ENCODE measurements at regions not wholly inside any gene's neighbourhood (a gene's known extent, or its start where the extent isn't known, plus 50 kb on each side); places are given as distances from the start of the nearest gene placed in this dataset.
"Not testable (repeated sequence)": the region's sequence is repeated elsewhere in the genome, so short reads cannot be mapped to it uniquely, and the experiment has no call there.

DNA sequence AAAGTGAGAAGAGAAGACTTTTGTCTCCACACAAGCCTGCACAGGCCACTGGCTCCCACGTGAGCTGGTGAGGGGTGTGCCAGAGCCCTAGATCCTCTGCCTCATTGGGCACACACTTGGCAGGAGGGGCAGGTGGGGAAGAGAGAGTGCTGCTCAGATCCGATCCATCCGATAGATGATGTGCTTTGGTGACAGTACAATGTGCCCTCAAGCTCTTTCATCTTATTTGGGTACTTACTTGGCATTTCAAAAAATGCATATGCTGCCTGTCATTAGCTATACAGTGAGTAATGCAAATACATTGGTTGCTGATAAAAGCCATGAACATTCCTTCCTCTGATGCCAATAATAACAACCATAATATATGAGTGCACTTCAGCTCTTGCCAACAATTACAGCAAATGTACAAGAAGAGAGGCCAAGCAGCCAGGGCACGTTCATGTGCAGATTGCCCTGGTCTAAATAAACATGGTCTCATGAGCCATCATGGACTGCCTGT lies 255.3 kb downstream of the VAPA start:
- H3K9me3 ChIP-seq (ENCODE audit: control insufficient read depth, low read depth, low read length), result no peaks in the 10 kb centered on the region
- H3K4me1 ChIP-seq (ENCODE audit: control insufficient read depth, insufficient read depth, low read length), result no peaks in the 10 kb centered on the region
- no peak overlapping the region for H3K4me3 ChIP-seq (ENCODE audit: low read length)
- no peaks in the 10 kb centered on the region for H3K27me3 ChIP-seq (ENCODE audit: control insufficient read depth, insufficient read depth, low read length)
- DNase-seq, result no peak
- H3K27ac ChIP-seq (ENCODE audit: low read length), result no peak overlapping the region
- WGBS (ENCODE audit: insufficient coverage, low lambda C conversion rate), result no CpG with 5 or more reads among the region's 4 CpGs
- H3K36me3 ChIP-seq (ENCODE audit: control insufficient read depth, insufficient read depth, low read length), result no peaks in the 10 kb centered on the region

DNA sequence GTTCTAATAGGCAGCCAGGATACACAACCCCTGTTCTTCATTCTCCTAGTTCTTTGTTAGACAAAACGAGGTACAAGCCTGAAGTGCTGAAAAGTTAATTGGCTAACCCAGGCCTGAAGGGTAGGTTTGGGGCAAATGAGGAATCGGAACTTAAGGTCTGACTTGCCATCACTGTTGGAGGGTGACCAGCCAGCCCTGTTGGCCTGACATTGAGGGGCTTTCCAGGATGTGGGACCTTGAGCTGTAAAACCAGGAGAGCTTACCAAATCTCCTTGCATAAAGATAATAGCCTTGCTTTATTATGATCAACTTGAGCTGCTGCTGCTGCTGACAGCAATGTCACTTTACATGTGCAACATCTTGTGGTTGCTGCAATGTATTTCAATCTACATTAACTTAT lies 256.0 kb downstream of the VAPA start:
- H3K4me1 ChIP-seq (ENCODE audit: control insufficient read depth, insufficient read depth, low read length), result no peaks in the 10 kb centered on the region
- no peak overlapping the region for H3K27ac ChIP-seq (ENCODE audit: low read length)
- H3K27me3 ChIP-seq (ENCODE audit: control insufficient read depth, insufficient read depth, low read length), result no peaks in the 10 kb centered on the region
- no CpG with 5 or more reads among the region's 2 CpGs for WGBS (ENCODE audit: insufficient coverage, low lambda C conversion rate)
- no peaks in the 10 kb centered on the region for H3K36me3 ChIP-seq (ENCODE audit: control insufficient read depth, insufficient read depth, low read length)
- no peak overlapping the region for H3K4me3 ChIP-seq (ENCODE audit: low read length)
- DNase-seq, result no peak
- no peaks in the 10 kb centered on the region for H3K9me3 ChIP-seq (ENCODE audit: control insufficient read depth, low read depth, low read length)

DNA sequence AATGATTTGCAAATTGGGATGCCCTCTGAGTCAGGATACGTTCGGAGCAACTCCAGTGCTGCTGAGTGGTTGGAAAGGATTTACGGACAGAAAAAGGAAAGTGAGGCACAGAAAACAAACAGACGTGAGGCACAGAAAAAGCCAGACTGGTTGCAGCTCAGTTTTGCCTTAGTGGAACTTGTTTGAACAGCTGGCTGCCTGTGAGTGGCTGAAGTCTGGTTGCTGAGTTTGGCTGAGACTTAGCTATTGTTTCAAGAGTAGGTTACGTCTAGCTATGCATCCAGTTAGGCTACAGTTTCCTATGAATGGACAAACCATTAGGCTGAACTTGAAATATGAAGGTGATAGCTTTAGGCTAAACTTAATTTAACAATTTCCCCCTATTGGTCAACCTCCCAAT lies 256.6 kb downstream of the VAPA start:
- WGBS (ENCODE audit: insufficient coverage, low lambda C conversion rate), result 90% methylated on average over 2 of the region's 5 CpGs
- no peaks in the 10 kb centered on the region for H3K36me3 ChIP-seq (ENCODE audit: control insufficient read depth, insufficient read depth, low read length)
- H3K4me3 ChIP-seq (ENCODE audit: low read length), result no peak overlapping the region
- H3K27me3 ChIP-seq (ENCODE audit: control insufficient read depth, insufficient read depth, low read length), result no peaks in the 10 kb centered on the region
- H3K4me1 ChIP-seq (ENCODE audit: control insufficient read depth, insufficient read depth, low read length), result no peaks in the 10 kb centered on the region
- no peak for DNase-seq
- no peaks in the 10 kb centered on the region for H3K9me3 ChIP-seq (ENCODE audit: control insufficient read depth, low read depth, low read length)
- no peak overlapping the region for H3K27ac ChIP-seq (ENCODE audit: low read length)

DNA sequence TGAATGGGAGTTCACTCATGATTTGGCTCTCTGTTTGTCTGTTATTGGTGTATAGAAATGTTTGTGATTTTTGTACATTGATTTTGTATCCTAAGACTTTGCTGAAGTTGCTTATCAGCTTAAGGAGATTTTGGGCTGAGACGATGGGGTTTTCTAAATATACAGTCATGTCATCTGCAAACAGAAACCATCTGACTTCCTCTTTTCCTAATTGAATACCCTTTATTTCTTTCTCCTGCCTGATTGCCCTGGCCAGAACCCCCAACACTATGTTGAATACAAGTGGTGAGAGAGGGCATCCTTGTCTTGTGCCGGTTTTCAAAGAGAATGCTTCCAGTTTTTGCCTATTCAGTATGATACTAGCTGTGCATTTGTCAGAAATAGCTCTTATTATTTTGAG lies 261.5 kb downstream of the VAPA start:
- not testable (repeated sequence) for DNase-seq; H3K27ac ChIP-seq (ENCODE audit: low read length); H3K4me3 ChIP-seq (ENCODE audit: low read length); H3K27me3 ChIP-seq (ENCODE audit: control insufficient read depth, insufficient read depth, low read length); H3K9me3 ChIP-seq (ENCODE audit: control insufficient read depth, low read depth, low read length); H3K36me3 ChIP-seq (ENCODE audit: control insufficient read depth, insufficient read depth, low read length); H3K4me1 ChIP-seq (ENCODE audit: control insufficient read depth, insufficient read depth, low read length)
- WGBS (ENCODE audit: insufficient coverage, low lambda C conversion rate), result no CpG with 5 or more reads among the region's 2 CpGs

DNA sequence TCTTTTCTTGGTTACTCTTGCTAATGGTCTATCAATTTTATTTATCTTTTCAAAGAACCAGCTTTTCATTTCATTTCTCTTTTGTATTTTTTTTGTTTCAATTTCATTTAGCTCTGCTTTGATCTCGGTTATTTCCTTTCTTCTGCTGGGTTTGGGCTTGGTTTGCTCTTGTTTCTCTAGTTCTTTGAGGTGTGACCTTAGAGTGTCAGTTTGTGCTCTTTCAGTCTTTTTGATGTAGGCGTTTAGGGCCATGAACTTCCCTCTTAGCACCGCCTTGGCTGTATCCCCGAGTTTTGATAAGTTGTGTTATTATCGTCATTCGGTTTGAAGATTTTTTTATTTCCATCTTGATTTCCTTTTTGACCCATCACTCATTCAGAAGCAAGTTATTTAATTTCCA lies 265.5 kb downstream of the VAPA start:
- not testable (repeated sequence) for H3K4me1 ChIP-seq (ENCODE audit: control insufficient read depth, insufficient read depth, low read length); H3K27ac ChIP-seq (ENCODE audit: low read length); DNase-seq; H3K36me3 ChIP-seq (ENCODE audit: control insufficient read depth, insufficient read depth, low read length); H3K9me3 ChIP-seq (ENCODE audit: control insufficient read depth, low read depth, low read length); H3K27me3 ChIP-seq (ENCODE audit: control insufficient read depth, insufficient read depth, low read length); H3K4me3 ChIP-seq (ENCODE audit: low read length)
- 93% methylated on average over 6 of the region's 6 CpGs for WGBS (ENCODE audit: insufficient coverage, low lambda C conversion rate)

DNA sequence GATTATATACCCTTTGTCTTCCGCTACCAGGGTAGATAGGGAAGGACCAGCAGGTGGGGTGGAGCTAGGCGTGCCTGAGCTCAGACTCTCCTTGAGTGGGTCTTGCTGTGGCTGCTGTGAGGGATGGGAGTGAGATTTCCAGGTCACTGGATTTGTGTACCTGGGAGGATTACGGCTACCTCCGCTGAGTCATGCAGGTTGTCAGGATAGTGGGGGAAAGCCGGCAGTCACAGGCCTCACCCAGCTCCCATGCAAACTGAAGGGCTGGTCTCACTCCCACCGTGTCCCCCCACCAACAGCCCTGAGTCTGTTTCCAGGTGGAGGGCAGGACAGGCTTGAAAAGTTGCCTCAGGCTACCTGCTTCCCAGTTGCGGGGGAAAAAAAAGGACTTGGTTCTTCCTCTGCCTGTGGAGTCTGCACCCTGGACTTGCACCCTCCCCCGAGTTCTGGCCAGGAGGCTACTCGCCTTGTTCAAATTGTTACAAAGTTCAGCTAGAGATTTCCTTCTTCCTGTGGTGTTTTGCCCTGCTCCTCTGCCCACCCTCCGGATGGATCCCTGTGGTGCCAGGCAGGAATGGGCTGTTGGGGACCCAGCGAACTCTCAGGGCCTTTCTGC lies 268.3 kb downstream of the VAPA start:
- Histone ChIP-seq H3K4me3 (ENCODE audit: low read length) (no peak overlapping the region), H3K27ac (ENCODE audit: low read length) (no peak overlapping the region), H3K9me3 (ENCODE audit: control insufficient read depth, low read depth, low read length) (no peaks in the 10 kb centered on the region), H3K4me1 (ENCODE audit: control insufficient read depth, insufficient read depth, low read length) (peaks cover 2% of the 10 kb centered on the region), H3K27me3 (ENCODE audit: control insufficient read depth, insufficient read depth, low read length) (no peaks in the 10 kb centered on the region), H3K36me3 (ENCODE audit: control insufficient read depth, insufficient read depth, low read length) (no peaks in the 10 kb centered on the region)
- DNase-seq, result peak in 1 of 2 donors; percentile 39
- no CpG with 5 or more reads among the region's 11 CpGs for WGBS (ENCODE audit: insufficient coverage, low lambda C conversion rate)

DNA sequence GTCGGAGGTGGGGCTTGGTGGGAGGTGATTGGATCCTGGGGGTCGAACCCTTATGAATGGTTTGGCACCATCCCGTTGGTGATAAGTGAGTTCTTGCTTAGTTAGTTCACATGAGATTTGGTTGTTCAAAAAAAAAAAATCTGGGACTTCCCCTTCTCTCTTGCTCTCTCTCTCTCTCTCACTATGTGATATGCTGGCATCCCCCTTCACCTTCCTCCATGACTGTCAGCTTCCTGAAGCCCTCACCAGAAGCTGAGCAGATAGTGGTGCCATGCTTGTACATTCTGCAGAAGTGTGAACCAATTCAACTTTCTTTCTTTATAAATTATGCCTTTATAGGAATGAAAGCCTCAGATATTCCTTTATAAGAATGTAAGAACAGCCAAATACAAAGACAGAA lies 269.7 kb upstream of the APCDD1 start:
- Histone ChIP-seq H3K27me3 (ENCODE audit: control insufficient read depth, insufficient read depth, low read length) (no peaks in the 10 kb centered on the region), H3K36me3 (ENCODE audit: control insufficient read depth, insufficient read depth, low read length) (no peaks in the 10 kb centered on the region), H3K4me1 (ENCODE audit: control insufficient read depth, insufficient read depth, low read length) (peaks cover 2% of the 10 kb centered on the region), H3K27ac (ENCODE audit: low read length) (no peak overlapping the region), H3K4me3 (ENCODE audit: low read length) (no peak overlapping the region), H3K9me3 (ENCODE audit: control insufficient read depth, low read depth, low read length) (no peaks in the 10 kb centered on the region)
- no peak for DNase-seq
- no CpG with 5 or more reads among the region's 3 CpGs for WGBS (ENCODE audit: insufficient coverage, low lambda C conversion rate)

DNA sequence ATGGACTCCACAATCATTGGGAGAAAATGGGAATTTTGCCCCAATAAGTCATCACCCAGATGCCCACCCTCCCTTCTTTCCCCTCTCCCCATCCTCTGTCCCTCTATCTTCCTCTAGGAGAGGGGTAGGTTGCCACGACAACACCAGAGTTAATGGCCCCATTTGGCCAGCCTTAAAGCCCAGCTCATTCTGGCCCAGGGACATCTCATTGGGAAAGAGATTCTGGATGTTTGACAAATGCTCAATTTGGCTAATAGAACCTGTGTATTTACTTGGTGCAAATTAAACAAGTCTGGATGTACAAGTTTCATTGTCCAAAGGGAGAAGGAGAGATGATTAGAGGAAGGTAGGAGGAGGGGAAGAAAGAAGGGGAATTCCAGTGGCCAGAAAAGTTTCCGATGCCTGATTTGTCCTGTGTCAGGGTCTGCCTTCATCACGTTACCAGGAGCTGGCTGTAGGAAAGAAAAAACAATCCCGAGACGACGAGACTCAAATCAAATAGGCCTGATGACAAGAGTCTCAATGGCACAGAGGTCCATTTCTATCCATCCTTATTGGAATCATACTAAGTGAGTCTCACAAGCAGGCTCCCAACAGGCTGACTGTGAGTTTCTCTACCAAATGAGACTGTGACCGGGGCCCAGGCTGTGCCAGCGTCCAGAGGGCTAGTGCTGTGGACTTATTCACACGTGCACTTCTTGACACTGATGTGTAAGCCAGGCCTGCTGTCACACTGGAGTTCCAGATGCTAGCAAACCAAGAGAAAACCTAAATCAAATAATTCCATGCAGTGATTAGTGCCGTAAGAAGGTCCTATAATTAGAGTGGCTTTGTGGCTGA lies 265.2 kb upstream of the APCDD1 start:
- no peak for DNase-seq
- WGBS (ENCODE audit: insufficient coverage, low lambda C conversion rate), result 86% methylated on average over 1 of the region's 10 CpGs
- Histone ChIP-seq H3K27me3 (ENCODE audit: control insufficient read depth, insufficient read depth, low read length) (no peaks in the 10 kb centered on the region), H3K4me1 (ENCODE audit: control insufficient read depth, insufficient read depth, low read length) (no peaks in the 10 kb centered on the region), H3K9me3 (ENCODE audit: control insufficient read depth, low read depth, low read length) (no peaks in the 10 kb centered on the region), H3K27ac (ENCODE audit: low read length) (no peak overlapping the region), H3K36me3 (ENCODE audit: control insufficient read depth, insufficient read depth, low read length) (no peaks in the 10 kb centered on the region), H3K4me3 (ENCODE audit: low read length) (no peak overlapping the region)

DNA sequence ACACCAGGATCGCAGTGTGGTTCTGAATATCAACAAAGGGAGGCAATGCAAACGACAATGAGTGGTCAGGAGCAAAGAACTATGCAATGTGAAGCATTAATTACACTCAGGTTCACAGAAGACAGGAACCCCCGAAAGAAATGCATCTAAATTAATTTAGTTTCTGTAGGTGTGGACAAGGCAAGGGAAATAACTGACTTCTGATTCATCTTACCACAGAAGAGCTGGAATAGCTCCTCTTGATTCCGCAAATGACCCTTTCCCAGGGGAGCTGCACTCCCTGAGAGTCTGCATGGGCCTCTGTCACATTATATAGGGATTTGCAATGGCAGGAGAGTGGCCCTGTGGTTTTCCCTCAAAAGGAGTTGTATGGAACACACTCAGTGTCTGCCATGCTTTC lies 263.9 kb upstream of the APCDD1 start:
- no peaks in the 10 kb centered on the region for H3K27me3 ChIP-seq (ENCODE audit: control insufficient read depth, insufficient read depth, low read length)
- WGBS (ENCODE audit: insufficient coverage, low lambda C conversion rate), result no CpG with 5 or more reads among the region's 4 CpGs
- DNase-seq, result no peak
- no peaks in the 10 kb centered on the region for H3K36me3 ChIP-seq (ENCODE audit: control insufficient read depth, insufficient read depth, low read length)
- no peak overlapping the region for H3K4me3 ChIP-seq (ENCODE audit: low read length)
- H3K4me1 ChIP-seq (ENCODE audit: control insufficient read depth, insufficient read depth, low read length), result no peaks in the 10 kb centered on the region
- no peaks in the 10 kb centered on the region for H3K9me3 ChIP-seq (ENCODE audit: control insufficient read depth, low read depth, low read length)
- H3K27ac ChIP-seq (ENCODE audit: low read length), result no peak overlapping the region

DNA sequence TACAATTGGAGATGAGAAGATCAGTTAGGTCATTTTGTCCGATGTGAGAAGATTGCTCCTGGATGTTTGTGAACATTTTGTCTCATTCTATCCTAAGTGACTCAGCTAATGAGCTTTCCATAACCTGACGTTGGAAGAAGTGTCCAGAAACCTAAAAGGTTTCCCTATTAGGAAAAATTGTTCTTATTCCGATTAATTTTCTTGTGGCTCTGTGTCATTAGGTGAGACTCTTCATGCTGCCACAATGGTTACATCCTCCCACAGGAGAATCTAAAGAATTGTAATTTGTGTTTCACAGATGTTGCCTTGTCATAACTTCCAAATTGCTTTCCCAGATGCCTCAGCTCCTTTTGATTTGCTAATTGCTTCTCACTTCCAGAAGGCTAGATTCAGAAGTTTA lies 261.0 kb upstream of the APCDD1 start:
- no peaks in the 10 kb centered on the region for H3K27me3 ChIP-seq (ENCODE audit: control insufficient read depth, insufficient read depth, low read length)
- no peak overlapping the region for H3K4me3 ChIP-seq (ENCODE audit: low read length)
- H3K4me1 ChIP-seq (ENCODE audit: control insufficient read depth, insufficient read depth, low read length), result no peaks in the 10 kb centered on the region
- H3K9me3 ChIP-seq (ENCODE audit: control insufficient read depth, low read depth, low read length), result no peaks in the 10 kb centered on the region
- H3K27ac ChIP-seq (ENCODE audit: low read length), result no peak overlapping the region
- H3K36me3 ChIP-seq (ENCODE audit: control insufficient read depth, insufficient read depth, low read length), result no peaks in the 10 kb centered on the region
- 78% methylated on average over 1 of the region's 3 CpGs for WGBS (ENCODE audit: insufficient coverage, low lambda C conversion rate)
- DNase-seq, result no peak

DNA sequence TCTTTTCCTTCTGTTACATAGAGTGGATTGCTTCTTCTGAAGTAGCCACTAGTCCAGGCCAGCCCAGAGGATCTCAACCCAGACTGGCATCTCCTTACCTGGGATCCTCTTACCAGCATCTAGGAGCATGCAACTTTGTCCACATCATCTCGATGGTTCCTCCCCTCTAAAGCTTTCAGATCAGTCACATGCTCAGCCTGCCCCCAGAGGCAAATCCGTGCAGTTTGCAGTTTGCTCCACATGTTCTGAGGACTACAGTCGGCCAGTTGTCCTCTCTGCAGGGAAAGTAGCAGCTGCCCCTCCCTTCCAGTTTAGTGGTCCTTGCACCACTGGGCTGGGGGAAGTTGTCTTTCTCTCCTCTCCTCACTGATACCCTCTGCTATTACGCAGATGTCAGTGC lies 259.8 kb upstream of the APCDD1 start:
- Histone ChIP-seq H3K4me3 (ENCODE audit: low read length) (no peak overlapping the region), H3K27ac (ENCODE audit: low read length) (no peak overlapping the region), H3K36me3 (ENCODE audit: control insufficient read depth, insufficient read depth, low read length) (no peaks in the 10 kb centered on the region), H3K4me1 (ENCODE audit: control insufficient read depth, insufficient read depth, low read length) (no peaks in the 10 kb centered on the region), H3K27me3 (ENCODE audit: control insufficient read depth, insufficient read depth, low read length) (no peaks in the 10 kb centered on the region), H3K9me3 (ENCODE audit: control insufficient read depth, low read depth, low read length) (no peaks in the 10 kb centered on the region)
- WGBS (ENCODE audit: insufficient coverage, low lambda C conversion rate), result no CpG with 5 or more reads among the region's 4 CpGs
- no peak for DNase-seq

Measured in large intestine (tissue), 3 donors.